Body of pancreas (tissue), 4 donors: ENCODE measurements at regions not wholly inside any gene's neighbourhood (a gene's known extent, or its start where the extent isn't known, plus 50 kb on each side); places are given as distances from the start of the nearest gene placed in this dataset.
A peak's percentile ranks its signal among the peaks of the same experiment; 100 is the strongest.
"Not testable (repeated sequence)": the region's sequence is repeated elsewhere in the genome, so short reads cannot be mapped to it uniquely, and the experiment has no call there.

Experiments
- ATAC-seq: fragments of 150-250 bp; one replicate; pipeline ENCODE4 v1.9.1; 2016
- DNase-seq, 4 donors: peaks; one replicate each; pipeline ENCODE4 v3.0.0-alpha.2; 2019
- H3K27ac ChIP-seq, 4 donors: fragments of 200-600 bp; sonication (generic); 1 replicate in 3 of 4; 2 replicates in 1 of 4; pipeline versions ENCODE4 v1.5.1 to v1.6.1; 2016 to 2019; ENCODE audit warnings: mild to moderate bottlenecking in 1 of 4, mixed read lengths in 1 of 4, moderate library complexity in 1 of 4
- H3K27me3 ChIP-seq, 2 donors: fragments of 200-600 bp; sonication (generic); one replicate each; pipeline ENCODE4 v1.6.0; 2016; ENCODE audit warnings: mild to moderate bottlenecking in 1 of 2
- H3K36me3 ChIP-seq, 2 donors: fragments of 200-600 bp; sonication (generic); replicated peaks in 1 of 2; 2 replicates each; pipeline ENCODE4 v1.5.1; 2016; ENCODE audit warnings: low read depth in 2 of 2; ENCODE audit not compliant: insufficient read depth in 1 of 2
- H3K4me1 ChIP-seq: fragments of 200-600 bp; sonication (generic); one replicate; pipeline ENCODE4 v1.6.0; 2016
- H3K4me3 ChIP-seq, 2 donors: fragments of 200-600 bp; sonication (generic); 1 replicate in 1 of 2; 2 replicates in 1 of 2; pipeline ENCODE4 v1.5.1; 2016 to 2019
- H3K9me3 ChIP-seq, 3 donors: fragments of 200-600 bp; sonication (generic); 1 replicate in 2 of 3; 2 replicates in 1 of 3; pipeline ENCODE4 v1.5.1; 2016
- POLR2A ChIP-seq, 3 donors: fragments of 450-650 bp; IDR thresholded peaks; one replicate each; pipeline ENCODE4 v1.6.1; 2016; ENCODE audit warnings: antibody characterized with exemption in 3 of 3, mild to moderate bottlenecking in 2 of 3
- WGBS, 2 donors: methylation state at CpG; one replicate each; pipeline ENCODE4 v1.1.5; 2017; 5-methylcytosine and 5-hydroxymethylcytosine counted together
- intact Hi-C: fragments of 100-400 bp; cut with DNase I; formaldehyde crosslinking; loops from one replicate; pipeline ENCODE4 v1.15.1; 2023
- TF ChIP-seq, protein P1 (sequence below), 7 experiments: fragments of 450-650 bp in 4 of 7; fragments of 200-600 bp in 3 of 7; sonication (generic) in 3 of 7; IDR thresholded peaks; one replicate each; pipeline ENCODE4 v1.5.1; 2016 to 2019; ENCODE audit warnings: antibody characterized with exemption in 7 of 7

DNA sequence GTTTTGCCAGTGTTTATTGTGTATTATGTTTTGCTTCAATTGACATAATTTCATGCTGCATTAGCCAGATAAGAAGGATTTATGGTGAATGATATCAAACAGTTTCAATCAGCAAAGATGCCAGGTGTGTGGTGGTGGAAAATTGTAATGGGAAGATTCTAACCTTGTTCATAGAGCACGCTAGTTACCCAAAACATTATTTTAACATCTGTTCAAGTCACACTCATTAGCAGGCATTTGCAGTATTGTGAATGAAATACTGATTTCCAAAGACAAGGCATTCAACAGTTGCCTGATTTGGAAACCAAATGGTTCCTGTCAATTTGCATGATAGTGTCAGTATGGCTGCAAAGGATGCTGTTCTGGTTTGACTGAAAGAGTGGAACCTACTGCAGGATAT lies 129.7 kb downstream of the EPC1 start:
- WGBS, 2 donors = 88 to 92% methylated on average over 1 of the region's 1 CpG
- no peak for ATAC-seq

DNA sequence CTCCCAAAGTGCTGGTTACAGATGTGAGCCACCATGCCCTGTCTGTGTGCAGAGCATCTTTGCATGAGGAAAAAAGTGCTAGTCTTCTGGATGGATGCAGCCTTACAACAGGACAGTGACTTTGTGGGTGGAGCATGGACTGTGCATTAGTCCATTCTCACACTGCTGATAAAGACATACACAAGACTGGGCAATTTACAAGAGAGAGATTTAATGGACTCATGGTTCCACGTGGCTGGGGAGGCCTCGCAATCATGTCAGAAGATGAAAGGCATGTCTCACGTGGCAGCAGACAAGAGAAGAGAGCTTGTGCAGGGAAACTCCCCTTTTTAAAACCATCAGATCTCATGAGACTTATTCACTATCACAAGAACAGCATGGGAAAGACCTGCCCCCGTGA lies 133.1 kb downstream of the EPC1 start:
- 46 to 60% methylated on average over 4 of the region's 4 CpGs for WGBS, 2 donors
- H3K4me3 ChIP-seq, H3K4me1 ChIP-seq, H3K9me3 ChIP-seq, H3K36me3 ChIP-seq, ATAC-seq, H3K27ac ChIP-seq, H3K27me3 ChIP-seq, DNase-seq: not testable (repeated sequence)
- intact Hi-C loops = loop anchor here (10.0 kb wide), 1 partner anchor 159 kb away; the partner anchor contains the start of gene KIF5B

More for the DNA sequence above, 129.7 kb downstream of the EPC1 start:
- TF ChIP-seq, protein P1, sequence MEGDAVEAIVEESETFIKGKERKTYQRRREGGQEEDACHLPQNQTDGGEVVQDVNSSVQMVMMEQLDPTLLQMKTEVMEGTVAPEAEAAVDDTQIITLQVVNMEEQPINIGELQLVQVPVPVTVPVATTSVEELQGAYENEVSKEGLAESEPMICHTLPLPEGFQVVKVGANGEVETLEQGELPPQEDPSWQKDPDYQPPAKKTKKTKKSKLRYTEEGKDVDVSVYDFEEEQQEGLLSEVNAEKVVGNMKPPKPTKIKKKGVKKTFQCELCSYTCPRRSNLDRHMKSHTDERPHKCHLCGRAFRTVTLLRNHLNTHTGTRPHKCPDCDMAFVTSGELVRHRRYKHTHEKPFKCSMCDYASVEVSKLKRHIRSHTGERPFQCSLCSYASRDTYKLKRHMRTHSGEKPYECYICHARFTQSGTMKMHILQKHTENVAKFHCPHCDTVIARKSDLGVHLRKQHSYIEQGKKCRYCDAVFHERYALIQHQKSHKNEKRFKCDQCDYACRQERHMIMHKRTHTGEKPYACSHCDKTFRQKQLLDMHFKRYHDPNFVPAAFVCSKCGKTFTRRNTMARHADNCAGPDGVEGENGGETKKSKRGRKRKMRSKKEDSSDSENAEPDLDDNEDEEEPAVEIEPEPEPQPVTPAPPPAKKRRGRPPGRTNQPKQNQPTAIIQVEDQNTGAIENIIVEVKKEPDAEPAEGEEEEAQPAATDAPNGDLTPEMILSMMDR (IDR thresholded peaks at IDR 0.05) = no peak
- no peak for TF ChIP-seq POLR2A (IDR thresholded peaks at IDR 0.05)
- Histone ChIP-seq H3K9me3 (no peaks in the 10 kb centered on the region), H3K4me1 (no peaks in the 10 kb centered on the region), H3K36me3 (no peaks in the 10 kb centered on the region), H3K27me3 (no peaks in the 10 kb centered on the region), H3K27ac (no peak overlapping the region), H3K4me3 (no peak overlapping the region)
- intact Hi-C loops = loop anchor here (10.0 kb wide), 1 partner anchor 162 kb away; the partner anchor contains the start of gene KIF5B
- no peak for DNase-seq

DNA sequence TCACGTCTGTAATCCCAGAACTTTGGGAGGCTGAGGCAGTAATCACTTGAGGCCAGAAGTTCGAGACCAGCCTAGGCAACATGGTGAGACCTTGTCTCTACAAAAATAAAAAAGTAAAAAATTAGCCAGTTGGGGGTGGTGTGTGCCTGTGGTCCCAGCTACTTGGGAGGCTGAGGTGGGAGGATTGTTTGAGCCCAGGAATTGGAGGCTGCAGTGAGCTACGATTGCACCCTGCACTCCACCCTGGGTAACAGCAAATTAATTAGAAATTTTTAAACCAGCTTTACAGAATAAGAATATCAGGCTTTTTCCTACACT lies 136.0 kb downstream of the EPC1 start:
- intact Hi-C loops = loop anchor here (10.0 kb wide), 1 partner anchor 156 kb away; the partner anchor contains the start of gene KIF5B
- Histone ChIP-seq H3K4me1 (no peaks in the 10 kb centered on the region), H3K4me3 (no peak overlapping the region), H3K9me3 (no peaks in the 10 kb centered on the region), H3K27me3 (no peaks in the 10 kb centered on the region), H3K36me3 (no peaks in the 10 kb centered on the region), H3K27ac (no peak overlapping the region)
- no peak for DNase-seq
- no peak for ATAC-seq
- WGBS, 2 donors = 28 to 29% methylated on average over 3 of the region's 3 CpGs
- TF ChIP-seq, protein P1 (IDR thresholded peaks at IDR 0.05) = no peak
- no peak for TF ChIP-seq POLR2A (IDR thresholded peaks at IDR 0.05)

DNA sequence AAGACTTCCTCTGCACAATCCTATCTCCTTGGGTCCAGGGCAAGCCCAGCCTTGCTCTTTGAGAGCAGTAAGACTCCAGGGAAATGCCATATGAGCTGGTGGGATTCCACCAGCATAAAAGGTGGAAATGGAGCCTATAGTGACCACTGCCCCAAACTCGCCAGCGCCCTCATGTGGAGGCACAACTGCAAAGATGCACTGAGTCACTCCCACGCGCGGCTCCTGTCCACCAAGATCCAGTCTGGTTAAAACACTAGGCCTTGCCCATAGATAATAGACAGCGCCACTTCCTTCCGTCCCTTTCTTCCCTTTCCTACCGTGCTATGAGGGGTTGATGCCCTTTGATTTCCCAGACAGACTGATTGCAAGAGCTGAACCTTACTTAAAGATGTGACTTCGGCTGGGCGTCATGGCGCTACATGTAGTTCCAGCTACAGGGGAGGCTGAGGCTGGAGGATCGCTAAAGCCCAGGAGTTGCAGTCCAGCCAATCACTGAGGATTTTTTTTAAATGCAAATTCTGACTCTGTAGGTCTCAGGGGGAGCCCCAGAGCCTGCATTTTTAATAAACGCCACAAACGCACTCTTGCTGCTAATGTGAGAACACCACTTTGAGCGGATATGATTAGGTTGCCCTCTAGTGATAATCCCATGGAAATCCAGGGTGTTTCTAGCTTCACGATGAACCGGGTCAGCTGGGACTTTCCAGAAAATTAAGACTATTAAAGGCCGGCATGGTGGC lies 136.5 kb downstream of the EPC1 start:
- Histone ChIP-seq H3K4me1 (no peaks in the 10 kb centered on the region), H3K36me3 (no peaks in the 10 kb centered on the region), H3K27ac (no peak overlapping the region), H3K4me3 (no peak overlapping the region), H3K9me3 (no peaks in the 10 kb centered on the region), H3K27me3 (no peaks in the 10 kb centered on the region)
- WGBS, 2 donors = 51 to 55% methylated on average over 18 of the region's 18 CpGs
- intact Hi-C loops = loop anchor here (10.0 kb wide), 1 partner anchor 156 kb away; the partner anchor contains the start of gene KIF5B
- peak; percentile 17 to 32 (median 23) for DNase-seq
- peak; percentile 78 for ATAC-seq
- TF ChIP-seq, protein P1 (IDR thresholded peaks at IDR 0.05) = peak; percentile 36 to 64 (median 55)
- TF ChIP-seq POLR2A (IDR thresholded peaks at IDR 0.05) = no peak

DNA sequence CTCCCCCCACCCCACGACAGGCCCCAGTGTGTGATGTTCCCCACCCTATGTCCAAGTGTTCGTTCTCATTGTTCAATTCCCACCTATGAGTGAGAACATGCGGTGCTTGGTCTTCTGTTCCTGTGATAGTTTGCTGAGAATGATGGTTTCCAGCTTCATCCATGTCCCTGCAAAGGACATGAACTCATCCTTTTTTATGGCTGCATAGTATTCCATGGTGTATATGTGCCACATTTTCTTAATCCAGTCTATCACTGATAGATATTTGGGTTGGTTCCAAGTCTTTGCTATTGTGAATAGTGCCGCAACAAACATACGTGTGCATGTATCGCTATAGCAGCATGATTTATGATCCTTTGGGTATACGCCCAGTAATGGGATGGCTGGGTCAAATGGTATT lies 139.0 kb downstream of the EPC1 start:
- H3K4me1 ChIP-seq, H3K36me3 ChIP-seq, H3K9me3 ChIP-seq, DNase-seq, H3K27ac ChIP-seq, intact Hi-C loops, ATAC-seq, H3K27me3 ChIP-seq, H3K4me3 ChIP-seq: not testable (repeated sequence)
- 72 to 88% methylated on average over 7 of the region's 7 CpGs for WGBS, 2 donors

DNA sequence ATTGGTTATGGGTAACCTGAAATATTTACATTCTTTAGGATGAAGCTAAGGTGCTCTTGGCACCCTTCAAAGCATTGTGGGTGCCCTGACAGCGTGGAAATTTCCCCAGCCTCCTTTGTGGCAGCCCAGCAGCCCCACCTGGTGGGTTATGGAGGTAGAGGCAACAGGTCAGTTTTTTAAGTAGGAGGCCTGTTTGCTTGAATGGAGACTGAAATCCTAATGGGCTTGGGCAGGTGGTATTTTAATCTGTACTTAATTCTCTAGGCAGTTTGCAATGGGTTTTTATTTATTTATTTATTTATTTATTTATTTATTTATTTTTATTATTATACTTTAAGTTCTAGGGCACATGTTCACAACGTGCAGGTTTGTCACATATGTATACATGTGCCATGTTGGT lies 139.4 kb downstream of the EPC1 start:
- WGBS, 2 donors = 38 to 47% methylated on average over 2 of the region's 2 CpGs
- Histone ChIP-seq H3K9me3 (no peaks in the 10 kb centered on the region), H3K27me3 (no peaks in the 10 kb centered on the region), H3K27ac (no peak overlapping the region), H3K4me3 (no peak overlapping the region), H3K4me1 (no peaks in the 10 kb centered on the region), H3K36me3 (no peaks in the 10 kb centered on the region)
- ATAC-seq (peak; percentile 68), DNase-seq (peak; percentile 66 to 79 (median 73))
- TF ChIP-seq POLR2A (IDR thresholded peaks at IDR 0.05) = no peak
- TF ChIP-seq, protein P1 (IDR thresholded peaks at IDR 0.05) = peak; percentile 43 to 76 (median 72)
- intact Hi-C loops = no loop called here
